SK-N-SH (cell line): ENCODE measurements at regions not wholly inside any gene's neighbourhood (a gene's known extent, or its start where the extent isn't known, plus 50 kb on each side); places are given as distances from the start of the nearest gene placed in this dataset.
"Not testable (repeated sequence)": the region's sequence is repeated elsewhere in the genome, so short reads cannot be mapped to it uniquely, and the experiment has no call there.

Experiments
- CTCF ChIA-PET: fragments of 300-600, 350-600 bp; formaldehyde crosslinking; extraction: SDS; loops from one replicate; lab custom pipeline; 2021; lab: Yijun Ruan, JAX
- POLR2A ChIA-PET: fragments of 350-600 bp; sonication (Branson Sonifier 250); formaldehyde crosslinking; extraction: SDS; loops from one replicate; lab custom pipeline; 2020; ENCODE audit warnings: antibody characterized with exemption, inconsistent platforms; lab: Yijun Ruan, JAX
- DNase-seq: peaks from one replicate; pipeline ENCODE4 v3.0.0; 2012
- H2AFZ ChIP-seq: fragments of 200-600 bp; sonication (generic); 2 replicates; pipeline ENCODE4 v1.8.1; 2016; ENCODE audit warnings: antibody characterized with exemption, mild to moderate bottlenecking, low read depth
- H3F3A ChIP-seq: fragments of 200-600 bp; sonication (generic); replicated peaks from 2 replicates; pipeline ENCODE3; 2016; ENCODE audit warnings: antibody characterized with exemption, mild to moderate bottlenecking; ENCODE audit not compliant: insufficient read depth
- H3K27ac ChIP-seq, 2 experiments: fragments of 200-500 bp in 1 of 2; fragments of 200-600 bp in 1 of 2; sonication (Bioruptor generic) in 1 of 2; sonication (generic), shearing (Covaris generic) in 1 of 2; 2 replicates each; pipeline versions ENCODE4 v1.5.1 to v1.6.1; 2014 to 2016; ENCODE audit warnings: low read depth in 2 of 2, inconsistent platforms in 1 of 2, low read length in 1 of 2, mild to moderate bottlenecking in 1 of 2, mixed read lengths in 1 of 2
- H3K27me3 ChIP-seq: fragments of 200-600 bp; sonication (generic), shearing (Covaris generic); 2 replicates; pipeline ENCODE4 v1.6.1; 2016; ENCODE audit warnings: mixed run types; ENCODE audit not compliant: insufficient read depth
- H3K36me3 ChIP-seq, 2 experiments: fragments of 200-500 bp in 1 of 2; fragments of 200-600 bp in 1 of 2; sonication (Bioruptor generic) in 1 of 2; sonication (generic) in 1 of 2; replicated peaks in 1 of 2; 2 replicates each; pipeline versions ENCODE3 to v1.5.1; 2014 to 2016; ENCODE audit warnings: low read length in 1 of 2, mild to moderate bottlenecking in 1 of 2; ENCODE audit not compliant: insufficient read depth in 2 of 2, control insufficient read depth in 1 of 2
- H3K4me1 ChIP-seq, 2 experiments: fragments of 200-500 bp in 1 of 2; fragments of 200-600 bp in 1 of 2; sonication (Bioruptor generic) in 1 of 2; sonication (generic), shearing (Covaris generic) in 1 of 2; 2 replicates each; pipeline versions ENCODE4 v1.5.1 to v1.6.1; 2014 to 2016; ENCODE audit warnings: low read depth in 1 of 2, low read length in 1 of 2, mixed run types in 1 of 2; ENCODE audit not compliant: insufficient read depth in 2 of 2, control insufficient read depth in 1 of 2
- H3K4me2 ChIP-seq: fragments of 200-600 bp; sonication (generic), shearing (Covaris generic); 2 replicates; pipeline ENCODE4 v1.6.1; 2017; ENCODE audit warnings: mixed run types
- H3K4me3 ChIP-seq, 2 experiments: fragments of 200-500 bp in 1 of 2; fragments of 200-600 bp in 1 of 2; sonication (Bioruptor generic) in 1 of 2; sonication (generic), shearing (Covaris generic) in 1 of 2; 2 replicates each; pipeline versions ENCODE4 v1.5.1 to v1.8.1; 2014 to 2016; ENCODE audit warnings: low read depth in 2 of 2, inconsistent platforms in 1 of 2, low read length in 1 of 2, mild to moderate bottlenecking in 1 of 2, mixed read lengths in 1 of 2, moderate library complexity in 1 of 2
- H3K79me2 ChIP-seq: fragments of 200-600 bp; sonication (generic); 2 replicates; pipeline ENCODE4 v1.8.1; 2017; ENCODE audit warnings: mild to moderate bottlenecking; ENCODE audit not compliant: insufficient read depth
- H3K9ac ChIP-seq: fragments of 200-600 bp; sonication (generic); 2 replicates; pipeline ENCODE4 v1.6.1; 2017; ENCODE audit warnings: mixed run types
- H3K9me2 ChIP-seq: fragments of 200-600 bp; sonication (generic); 2 replicates; pipeline ENCODE4 v1.6.1; 2017; ENCODE audit warnings: mixed run types
- H3K9me3 ChIP-seq: fragments of 200-600 bp; sonication (generic); 2 replicates; pipeline ENCODE4 v1.6.1; 2017; ENCODE audit warnings: mixed run types, mild to moderate bottlenecking, moderate library complexity
- H4K20me1 ChIP-seq: fragments of 200-600 bp; sonication (generic); 2 replicates; pipeline ENCODE4 v1.6.1; 2017; ENCODE audit warnings: mild to moderate bottlenecking, mixed run types; ENCODE audit not compliant: insufficient read depth
- CHD2 ChIP-seq: fragments of 150-350 bp; IDR thresholded peaks from 2 replicates; pipeline ENCODE4 v1.6.1; 2018; ENCODE audit warnings: low read length; ENCODE audit not compliant: partially characterized antibody
- FOXJ3 ChIP-seq: sonication (generic); formaldehyde crosslinking; IDR thresholded peaks from 2 replicates; pipeline ENCODE4 v1.5.1; 2020; ENCODE audit warnings: mild to moderate bottlenecking, missing genetic modification reagents
- FOXM1 ChIP-seq: IDR thresholded peaks from 2 replicates; pipeline ENCODE4 v1.4.0; 2012; ENCODE audit warnings: low read depth, mild to moderate bottlenecking
- GABPA ChIP-seq: IDR thresholded peaks from 2 replicates; pipeline ENCODE4 v1.4.0; 2012; ENCODE audit warnings: low read depth, mild to moderate bottlenecking
- JUND ChIP-seq: IDR thresholded peaks from 2 replicates; pipeline ENCODE4 v1.4.0; 2012
- NFIC ChIP-seq: IDR thresholded peaks from 2 replicates; pipeline ENCODE4 v1.4.0; 2012; ENCODE audit warnings: borderline replicate concordance
- NRF1 ChIP-seq: IDR thresholded peaks from 2 replicates; pipeline ENCODE4 v1.6.1; 2012; ENCODE audit warnings: low read depth, mild to moderate bottlenecking, low read length
- RXRA ChIP-seq: IDR thresholded peaks from 2 replicates; pipeline ENCODE4 v1.4.0; 2012; ENCODE audit warnings: low read depth, mild to moderate bottlenecking, borderline replicate concordance
- SIN3A ChIP-seq: IDR thresholded peaks from 2 replicates; pipeline ENCODE4 v1.6.1; 2012; ENCODE audit warnings: low read depth, mild to moderate bottlenecking, low read length, moderate library complexity, borderline replicate concordance
- TAF1 ChIP-seq: IDR thresholded peaks from 2 replicates; pipeline ENCODE4 v1.6.1; 2012; ENCODE audit warnings: low read depth, mild to moderate bottlenecking, low read length, moderate library complexity, borderline replicate concordance
- YY1 ChIP-seq: IDR thresholded peaks from 2 replicates; pipeline ENCODE4 v1.4.0; 2012; ENCODE audit warnings: low read depth, mild to moderate bottlenecking
- WGBS: methylation state at CpG from one replicate; pipeline ENCODE4 v1.1.6; 2017; ENCODE audit warnings: low lambda C conversion rate; 5-methylcytosine and 5-hydroxymethylcytosine counted together
- TF ChIP-seq, protein P1 (sequence below): fragments of 200-600 bp; sonication (generic); IDR thresholded peaks from 2 replicates; pipeline ENCODE4 v1.6.1; 2017; ENCODE audit warnings: antibody characterized with exemption, mild to moderate bottlenecking, moderate library complexity
- TF ChIP-seq, protein P2 (sequence below): fragments of 150-350 bp; IDR thresholded peaks from 2 replicates; pipeline ENCODE4 v1.6.1; 2017; ENCODE audit warnings: antibody characterized with exemption, low read length, low read depth, borderline replicate concordance

DNA sequence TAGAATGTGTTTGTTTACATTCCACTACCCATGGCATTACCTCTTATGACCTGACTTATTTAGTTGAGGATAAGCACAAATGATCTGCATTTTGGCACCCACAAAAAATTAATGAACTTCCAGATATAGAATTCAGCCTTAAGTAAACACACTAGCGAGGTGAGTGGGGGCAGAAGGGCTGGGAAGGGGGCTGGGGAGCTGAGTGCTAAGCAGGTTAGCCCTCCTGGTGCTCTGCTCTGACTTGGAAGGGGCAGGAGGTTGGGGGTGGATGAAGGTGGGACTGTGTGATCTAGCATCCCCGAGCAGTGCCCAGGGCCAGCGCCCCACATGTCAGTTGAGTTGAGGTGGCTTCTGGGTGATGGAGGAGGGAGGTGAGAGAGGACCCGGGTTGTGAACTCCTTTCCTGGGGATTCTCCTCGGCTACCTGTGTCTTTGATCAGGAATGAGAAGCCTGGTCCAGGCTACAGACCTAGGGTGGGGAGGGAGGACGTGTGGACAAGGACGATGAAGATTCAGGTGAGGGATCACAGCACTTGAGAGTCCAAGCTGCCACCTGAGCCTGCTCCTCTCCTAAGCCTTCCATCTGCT is 178.6 kb upstream of the SMAD3 start:
- H4K20me1 ChIP-seq = no peaks in the 10 kb centered on the region
- no peaks in the 10 kb centered on the region for H3K79me2 ChIP-seq
- H3K36me3 ChIP-seq = peaks cover 0 to 7% of the 10 kb centered on the region in 2 experiments
- ChIA-PET POLR2A (no interaction called here), CTCF (interaction anchor here (1.5 kb wide), 1 partner anchor 16 kb away, joined by 4 read pairs; no protein-coding TSS in a partner anchor)
- no peak overlapping the region for H3K4me3 ChIP-seq
- H3K9ac ChIP-seq = no peak overlapping the region
- no peaks in the 10 kb centered on the region; the same call in 1 of the 2 replicates for H3K9me3 ChIP-seq
- no peak overlapping the region for H3K4me2 ChIP-seq
- WGBS = 83% methylated on average over 7 of the region's 7 CpGs
- H3F3A ChIP-seq = peaks cover 22% of the 10 kb centered on the region
- no peaks in the 10 kb centered on the region for H3K9me2 ChIP-seq
- no peaks in the 10 kb centered on the region for H3K27me3 ChIP-seq
- no peak overlapping the region for H3K27ac ChIP-seq
- H2AFZ ChIP-seq = no peak overlapping the region
- no peak for DNase-seq
- H3K4me1 ChIP-seq = peaks cover 3 to 26% of the 10 kb centered on the region in 2 experiments
- TF ChIP-seq RXRA = no peak
- no peak for TF ChIP-seq GABPA
- no peak for TF ChIP-seq CHD2
- no peak for TF ChIP-seq NRF1
- no peak for TF ChIP-seq SIN3A
- no peak for TF ChIP-seq YY1
- no peak for TF ChIP-seq NFIC
- no peak for TF ChIP-seq TAF1
- TF ChIP-seq FOXM1 = no peak
- no peak for TF ChIP-seq JUND
- TF ChIP-seq, protein P1, sequence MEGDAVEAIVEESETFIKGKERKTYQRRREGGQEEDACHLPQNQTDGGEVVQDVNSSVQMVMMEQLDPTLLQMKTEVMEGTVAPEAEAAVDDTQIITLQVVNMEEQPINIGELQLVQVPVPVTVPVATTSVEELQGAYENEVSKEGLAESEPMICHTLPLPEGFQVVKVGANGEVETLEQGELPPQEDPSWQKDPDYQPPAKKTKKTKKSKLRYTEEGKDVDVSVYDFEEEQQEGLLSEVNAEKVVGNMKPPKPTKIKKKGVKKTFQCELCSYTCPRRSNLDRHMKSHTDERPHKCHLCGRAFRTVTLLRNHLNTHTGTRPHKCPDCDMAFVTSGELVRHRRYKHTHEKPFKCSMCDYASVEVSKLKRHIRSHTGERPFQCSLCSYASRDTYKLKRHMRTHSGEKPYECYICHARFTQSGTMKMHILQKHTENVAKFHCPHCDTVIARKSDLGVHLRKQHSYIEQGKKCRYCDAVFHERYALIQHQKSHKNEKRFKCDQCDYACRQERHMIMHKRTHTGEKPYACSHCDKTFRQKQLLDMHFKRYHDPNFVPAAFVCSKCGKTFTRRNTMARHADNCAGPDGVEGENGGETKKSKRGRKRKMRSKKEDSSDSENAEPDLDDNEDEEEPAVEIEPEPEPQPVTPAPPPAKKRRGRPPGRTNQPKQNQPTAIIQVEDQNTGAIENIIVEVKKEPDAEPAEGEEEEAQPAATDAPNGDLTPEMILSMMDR = no peak
- TF ChIP-seq FOXJ3 (CRISPR knock-in tag) = no peak
- TF ChIP-seq, protein P2, sequence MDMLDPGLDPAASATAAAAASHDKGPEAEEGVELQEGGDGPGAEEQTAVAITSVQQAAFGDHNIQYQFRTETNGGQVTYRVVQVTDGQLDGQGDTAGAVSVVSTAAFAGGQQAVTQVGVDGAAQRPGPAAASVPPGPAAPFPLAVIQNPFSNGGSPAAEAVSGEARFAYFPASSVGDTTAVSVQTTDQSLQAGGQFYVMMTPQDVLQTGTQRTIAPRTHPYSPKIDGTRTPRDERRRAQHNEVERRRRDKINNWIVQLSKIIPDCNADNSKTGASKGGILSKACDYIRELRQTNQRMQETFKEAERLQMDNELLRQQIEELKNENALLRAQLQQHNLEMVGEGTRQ = no peak

DNA sequence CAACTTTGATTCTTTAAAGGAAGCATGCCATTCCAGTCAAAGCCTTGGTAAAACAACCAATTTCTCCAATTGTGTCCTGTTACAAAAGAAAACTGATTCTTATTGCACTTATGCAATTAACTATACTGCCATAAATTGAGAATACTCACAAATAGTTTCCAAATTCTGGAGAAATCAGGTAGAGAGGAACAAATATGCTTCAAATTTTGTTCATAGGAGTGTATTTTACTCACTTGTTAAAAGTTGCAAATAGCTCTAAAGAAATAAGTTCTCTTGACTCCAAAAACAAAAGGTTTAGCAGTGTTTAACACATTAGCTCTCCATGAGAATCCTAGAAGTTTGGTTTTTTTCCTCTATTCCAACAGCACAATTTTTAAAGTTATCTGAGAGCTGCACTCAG is 176.1 kb upstream of the SMAD3 start:
- POLR2A ChIA-PET, H3F3A ChIP-seq: not testable (repeated sequence)
- CTCF ChIA-PET = interaction anchor here (0.6 to 1.2 kb wide), 2 partner anchors 15 to 700 kb away, joined by 3 to 4 read pairs; no protein-coding TSS in a partner anchor

More for the DNA sequence above, 176.1 kb upstream of the SMAD3 start:
- not testable (repeated sequence) for H3K9me3 ChIP-seq, H3K27me3 ChIP-seq, H3K9ac ChIP-seq, H3K79me2 ChIP-seq, H3K4me1 ChIP-seq, H3K27ac ChIP-seq, H2AFZ ChIP-seq, H3K36me3 ChIP-seq, H3K4me2 ChIP-seq, H3K9me2 ChIP-seq, H3K4me3 ChIP-seq, DNase-seq, H4K20me1 ChIP-seq
